A673 (cell line): ENCODE measurements at regions not wholly inside any gene's neighbourhood (a gene's known extent, or its start where the extent isn't known, plus 50 kb on each side); places are given as distances from the start of the nearest gene placed in this dataset.

Experiments used
- BruUV-seq: library from RNA; stranded (reverse); fragments of 400-500 nt; replicated peaks from 2 replicates; lab custom pipeline; 2021; lab: Mats Ljungman, UMichigan
- CTCF ChIA-PET: fragments of 300-600 bp; sonication (Branson Sonifier 250); formaldehyde crosslinking; loops from one replicate; lab custom pipeline; 2022; ENCODE audit warnings: antibody characterized with exemption; lab: Charles Lee
- POLR2A ChIA-PET: fragments of 300-600 bp; sonication (Branson Sonifier 250); formaldehyde crosslinking; loops from one replicate; lab custom pipeline; 2022; ENCODE audit warnings: antibody characterized with exemption; ENCODE audit not compliant: low non-redundant PET; lab: Charles Lee
- DNase-seq: peaks from one replicate; pipeline ENCODE4 v3.0.0-alpha.2; 2015; ENCODE audit warnings: low spot score
- H3K27ac ChIP-seq: fragments of 200-600 bp; sonication (generic); 2 replicates; pipeline ENCODE4 v1.5.1; 2016; ENCODE audit warnings: mixed run types, low read depth, mild to moderate bottlenecking, mixed read lengths, antibody characterized with exemption, low read length; ENCODE audit not compliant: poor library complexity, severe bottlenecking
- H3K27me3 ChIP-seq: fragments of 200-600 bp; sonication (generic); replicated peaks from 2 replicates; pipeline ENCODE4 v1.6.1; 2017; ENCODE audit warnings: mixed run types, low read depth, mild to moderate bottlenecking, mixed read lengths, antibody characterized with exemption, low read length; ENCODE audit not compliant: insufficient read depth, poor library complexity
- H3K36me3 ChIP-seq: fragments of 200-600 bp; sonication (generic); 2 replicates; pipeline ENCODE4 v1.6.1; 2016; ENCODE audit warnings: mixed run types, mild to moderate bottlenecking, mixed read lengths, antibody characterized with exemption, low read length; ENCODE audit not compliant: insufficient read depth, poor library complexity, severe bottlenecking
- H3K4me1 ChIP-seq: fragments of 200-600 bp; sonication (generic); 2 replicates; pipeline ENCODE4 v1.6.1; 2017; ENCODE audit warnings: mixed run types, mild to moderate bottlenecking, mixed read lengths, antibody characterized with exemption, low read length; ENCODE audit not compliant: insufficient read depth, poor library complexity, severe bottlenecking
- H3K4me3 ChIP-seq: fragments of 200-600 bp; sonication (generic); 2 replicates; pipeline ENCODE4 v1.5.1; 2016; ENCODE audit warnings: low read depth, mixed run types, mild to moderate bottlenecking, mixed read lengths, low read length; ENCODE audit not compliant: poor library complexity, severe bottlenecking
- H3K9me3 ChIP-seq: fragments of 200-600 bp; sonication (generic); 2 replicates; pipeline ENCODE4 v1.6.1; 2016; ENCODE audit warnings: mixed run types, low read depth, mild to moderate bottlenecking, mixed read lengths, antibody characterized with exemption, low read length; ENCODE audit not compliant: poor library complexity, severe bottlenecking
- CTCF ChIP-seq: fragments of 300-800, 200-600 bp; sonication (generic); conservative IDR thresholded peaks from 2 replicates; pipeline ENCODE4 v1.5.1; 2017; ENCODE audit warnings: low read depth, mild to moderate bottlenecking, antibody characterized with exemption, low read length, moderate library complexity, mixed read lengths
- EZH2 ChIP-seq: fragments of 200-600 bp; sonication (generic); IDR thresholded peaks from 2 replicates; pipeline ENCODE4 v1.6.1; 2017; ENCODE audit warnings: borderline replicate concordance, low read depth, mild to moderate bottlenecking, mixed read lengths, antibody characterized with exemption, low read length; ENCODE audit not compliant: poor library complexity, severe bottlenecking
- intact Hi-C: fragments of 100-400 bp; cut with micrococcal nuclease; formaldehyde crosslinking; loops from one replicate; pipeline ENCODE4 v1.10.0; 2022; ENCODE audit not compliant: unreplicated experiment

GRCh38 chr4:14465057-14465456 is 537.2 kb upstream of the CPEB2 start:
- no peak for TF ChIP-seq EZH2
- TF ChIP-seq CTCF, result no peak
- no peaks in the 10 kb centered on the region for H3K4me1 ChIP-seq
- H3K36me3 ChIP-seq, result no peaks in the 10 kb centered on the region
- H3K27me3 ChIP-seq, result no peaks in the 10 kb centered on the region
- no TSS peak for BruUV-seq
- H3K27ac ChIP-seq, result no peak overlapping the region
- ChIA-PET CTCF (no interaction called here), POLR2A (no interaction called here)
- DNase-seq, result no peak
- H3K4me3 ChIP-seq, result no peak overlapping the region
- intact Hi-C loops, result no loop called here
- H3K9me3 ChIP-seq, result no peaks in the 10 kb centered on the region

GRCh38 chr4:14465507-14465906 is 536.8 kb upstream of the CPEB2 start:
- no peaks in the 10 kb centered on the region for H3K9me3 ChIP-seq
- no peaks in the 10 kb centered on the region for H3K36me3 ChIP-seq
- TF ChIP-seq EZH2 (no peak), CTCF (no peak)
- no peaks in the 10 kb centered on the region for H3K27me3 ChIP-seq
- no TSS peak for BruUV-seq
- intact Hi-C loops, result no loop called here
- no peak overlapping the region for H3K4me3 ChIP-seq
- H3K27ac ChIP-seq, result no peak overlapping the region
- ChIA-PET POLR2A (no interaction called here), CTCF (no interaction called here)
- DNase-seq, result no peak
- H3K4me1 ChIP-seq, result no peaks in the 10 kb centered on the region

- Histone ChIP-seq H3K4me3 (no peak overlapping the region), H3K9me3 (no peaks in the 10 kb centered on the region), H3K4me1 (no peaks in the 10 kb centered on the region), H3K36me3 (no peaks in the 10 kb centered on the region), H3K27me3 (no peaks in the 10 kb centered on the region), H3K27ac (no peak overlapping the region)
- no peak for DNase-seq
- CTCF ChIA-PET, result no interaction called here
- no peak for TF ChIP-seq CTCF
- TF ChIP-seq EZH2, result no peak
- intact Hi-C loops, result no loop called here
- POLR2A ChIA-PET, result no interaction called here
- BruUV-seq, result no TSS peak
These were observed 523.8 kb upstream of the CPEB2 start for GRCh38 chr4:14478504-14478903.
